ENCODE measurements at regions not wholly inside any gene's neighbourhood (a gene's known extent, or its start where the extent isn't known, plus 50 kb on each side); places are given as distances from the start of the nearest gene placed in this dataset.

DNA sequence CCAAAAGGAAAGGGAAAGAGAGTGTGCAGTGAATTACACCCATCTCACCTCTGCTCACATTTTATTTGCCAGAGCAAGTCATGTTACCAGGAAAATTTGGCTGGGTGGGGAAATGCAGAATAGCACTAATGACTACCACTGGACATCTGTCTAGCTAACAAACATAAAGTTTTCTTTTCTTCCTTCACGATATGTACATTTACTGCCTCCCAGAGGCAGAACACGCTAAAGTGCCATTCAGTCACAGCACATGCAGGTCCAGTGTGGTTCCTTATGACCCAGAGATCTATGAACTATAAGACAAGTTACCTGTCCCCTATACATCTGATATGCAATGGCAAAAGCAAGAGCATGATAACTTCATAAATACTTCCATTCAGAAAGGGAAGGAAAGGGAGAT lies 194.1 kb downstream of the OGFRL1 start:
- no peaks in the 10 kb centered on the region for H3K36me3 Mint-ChIP-seq (ENCODE audit: low read depth)
- DNase-seq (ENCODE audit: low spot score), result no peak
- H3K27ac Mint-ChIP-seq (ENCODE audit: unreplicated experiment), result no peak overlapping the region
- no peaks in the 10 kb centered on the region for H3K27me3 Mint-ChIP-seq (ENCODE audit: low read depth)
- peaks cover 30% of the 10 kb centered on the region for H3K4me1 Mint-ChIP-seq (ENCODE audit: low read depth)
- TF ChIP-seq, protein P1, sequence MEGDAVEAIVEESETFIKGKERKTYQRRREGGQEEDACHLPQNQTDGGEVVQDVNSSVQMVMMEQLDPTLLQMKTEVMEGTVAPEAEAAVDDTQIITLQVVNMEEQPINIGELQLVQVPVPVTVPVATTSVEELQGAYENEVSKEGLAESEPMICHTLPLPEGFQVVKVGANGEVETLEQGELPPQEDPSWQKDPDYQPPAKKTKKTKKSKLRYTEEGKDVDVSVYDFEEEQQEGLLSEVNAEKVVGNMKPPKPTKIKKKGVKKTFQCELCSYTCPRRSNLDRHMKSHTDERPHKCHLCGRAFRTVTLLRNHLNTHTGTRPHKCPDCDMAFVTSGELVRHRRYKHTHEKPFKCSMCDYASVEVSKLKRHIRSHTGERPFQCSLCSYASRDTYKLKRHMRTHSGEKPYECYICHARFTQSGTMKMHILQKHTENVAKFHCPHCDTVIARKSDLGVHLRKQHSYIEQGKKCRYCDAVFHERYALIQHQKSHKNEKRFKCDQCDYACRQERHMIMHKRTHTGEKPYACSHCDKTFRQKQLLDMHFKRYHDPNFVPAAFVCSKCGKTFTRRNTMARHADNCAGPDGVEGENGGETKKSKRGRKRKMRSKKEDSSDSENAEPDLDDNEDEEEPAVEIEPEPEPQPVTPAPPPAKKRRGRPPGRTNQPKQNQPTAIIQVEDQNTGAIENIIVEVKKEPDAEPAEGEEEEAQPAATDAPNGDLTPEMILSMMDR (IDR thresholded peaks at IDR 0.05), result peak; percentile 66
- H3K9me3 Mint-ChIP-seq (ENCODE audit: low read depth), result no peaks in the 10 kb centered on the region
- H3K4me3 Mint-ChIP-seq (ENCODE audit: unreplicated experiment), result no peak overlapping the region

DNA sequence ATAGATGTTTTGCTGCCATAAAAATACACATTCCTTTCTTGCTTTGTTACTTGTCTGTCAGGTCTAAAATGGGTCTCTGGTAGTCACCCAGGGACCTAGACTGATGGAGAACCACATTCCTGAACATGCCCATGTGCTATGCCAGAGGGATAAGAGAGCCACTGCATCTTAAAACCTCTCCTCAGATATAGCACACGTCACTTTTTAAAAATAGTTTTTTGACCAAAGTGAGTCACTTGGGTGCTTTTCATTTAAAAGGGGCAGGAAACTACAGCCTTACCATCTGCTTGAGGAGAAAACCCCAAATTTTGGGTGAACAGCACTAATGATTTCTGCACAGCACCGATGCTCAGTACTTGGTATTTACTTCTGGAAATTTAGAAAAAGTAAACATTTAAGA lies 197.8 kb downstream of the OGFRL1 start:
- H3K4me1 Mint-ChIP-seq (ENCODE audit: low read depth), result peaks cover 22% of the 10 kb centered on the region
- TF ChIP-seq, protein P1 (IDR thresholded peaks at IDR 0.05), result no peak
- H3K4me3 Mint-ChIP-seq (ENCODE audit: unreplicated experiment), result no peak overlapping the region
- no peak for DNase-seq (ENCODE audit: low spot score)
- H3K27me3 Mint-ChIP-seq (ENCODE audit: low read depth), result no peaks in the 10 kb centered on the region
- no peak overlapping the region for H3K27ac Mint-ChIP-seq (ENCODE audit: unreplicated experiment)
- no peaks in the 10 kb centered on the region for H3K36me3 Mint-ChIP-seq (ENCODE audit: low read depth)
- H3K9me3 Mint-ChIP-seq (ENCODE audit: low read depth), result no peaks in the 10 kb centered on the region

DNA sequence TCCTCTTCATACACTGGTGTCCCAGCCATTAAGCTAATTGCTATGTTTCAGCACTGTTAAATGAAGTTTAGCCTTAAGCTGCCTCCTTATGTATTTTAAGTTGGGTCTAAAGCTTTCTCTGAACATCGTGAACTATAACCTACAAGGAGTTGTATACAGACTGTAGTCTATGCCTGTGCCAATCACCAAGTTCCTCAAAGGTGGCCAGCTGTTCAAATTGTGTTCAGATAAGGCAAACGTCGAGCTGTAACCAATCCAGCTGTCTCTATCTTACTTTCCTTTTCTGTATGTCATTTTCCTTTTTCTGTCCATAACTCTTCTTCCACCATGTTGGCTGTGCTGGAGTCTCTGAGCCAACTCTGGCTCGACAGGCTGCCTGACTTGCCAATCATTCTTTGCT lies 199.6 kb downstream of the OGFRL1 start:
- Mint-ChIP-seq H3K27me3 (ENCODE audit: low read depth) (no peaks in the 10 kb centered on the region), H3K36me3 (ENCODE audit: low read depth) (no peaks in the 10 kb centered on the region), H3K4me1 (ENCODE audit: low read depth) (peaks cover 19% of the 10 kb centered on the region), H3K9me3 (ENCODE audit: low read depth) (no peaks in the 10 kb centered on the region), H3K27ac (ENCODE audit: unreplicated experiment) (no peak overlapping the region), H3K4me3 (ENCODE audit: unreplicated experiment) (no peak overlapping the region)
- TF ChIP-seq, protein P1 (IDR thresholded peaks at IDR 0.05), result no peak
- no peak for DNase-seq (ENCODE audit: low spot score)

DNA sequence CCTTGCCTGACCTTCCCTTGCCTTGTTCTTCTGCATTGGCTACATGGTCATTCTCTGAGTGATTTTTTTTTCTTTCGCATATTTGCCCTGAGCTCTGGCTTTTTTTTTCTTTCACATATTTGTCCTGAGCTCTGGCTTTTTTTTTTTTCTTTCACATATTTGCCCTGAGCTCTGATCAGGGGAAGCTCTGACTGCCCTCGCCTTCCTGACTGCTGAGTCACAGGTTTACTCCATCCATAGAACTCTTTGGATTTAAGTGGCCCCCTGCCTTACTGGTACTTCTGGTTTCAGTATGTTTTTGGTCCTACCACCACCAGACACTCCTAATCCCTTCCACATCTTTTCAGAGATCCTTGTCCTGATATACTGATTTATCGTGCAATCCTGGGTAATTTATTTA lies 201.1 kb downstream of the OGFRL1 start:
- H3K4me3 Mint-ChIP-seq (ENCODE audit: unreplicated experiment), result peak overlapping the region; percentile 2
- peaks cover 19% of the 10 kb centered on the region for H3K4me1 Mint-ChIP-seq (ENCODE audit: low read depth)
- no peaks in the 10 kb centered on the region for H3K36me3 Mint-ChIP-seq (ENCODE audit: low read depth)
- TF ChIP-seq, protein P1 (IDR thresholded peaks at IDR 0.05), result no peak
- H3K27me3 Mint-ChIP-seq (ENCODE audit: low read depth), result no peaks in the 10 kb centered on the region
- DNase-seq (ENCODE audit: low spot score), result no peak
- no peaks in the 10 kb centered on the region for H3K9me3 Mint-ChIP-seq (ENCODE audit: low read depth)
- H3K27ac Mint-ChIP-seq (ENCODE audit: unreplicated experiment), result peak overlapping the region; percentile 82

DNA sequence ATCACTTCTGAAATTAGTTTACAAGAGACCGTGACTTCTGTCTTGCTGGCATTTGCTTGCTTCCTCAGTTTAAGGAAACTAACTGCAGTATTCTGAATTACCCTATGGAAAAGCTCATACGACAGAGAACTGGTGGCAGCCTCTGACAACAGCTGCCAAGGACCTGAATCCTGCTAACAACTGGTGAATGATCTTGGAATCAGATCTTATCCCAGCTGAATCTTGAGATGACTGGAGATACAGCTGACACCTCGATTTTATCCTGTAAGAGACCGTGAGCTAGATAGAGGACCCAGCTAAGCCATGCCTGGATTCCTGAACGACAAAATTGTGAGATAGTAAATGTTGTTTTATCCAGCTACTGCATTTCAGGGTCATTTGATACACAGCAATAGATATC lies 202.3 kb downstream of the OGFRL1 start:
- Mint-ChIP-seq H3K9me3 (ENCODE audit: low read depth) (no peaks in the 10 kb centered on the region), H3K36me3 (ENCODE audit: low read depth) (no peaks in the 10 kb centered on the region), H3K4me3 (ENCODE audit: unreplicated experiment) (no peak overlapping the region), H3K27ac (ENCODE audit: unreplicated experiment) (no peak overlapping the region), H3K4me1 (ENCODE audit: low read depth) (peaks cover 25% of the 10 kb centered on the region), H3K27me3 (ENCODE audit: low read depth) (no peaks in the 10 kb centered on the region)
- TF ChIP-seq, protein P1 (IDR thresholded peaks at IDR 0.05), result no peak
- DNase-seq (ENCODE audit: low spot score), result no peak

All from chondrocyte (in vitro differentiated cells).